K562 (cell line): ENCODE measurements at regions not wholly inside any gene's neighbourhood (a gene's known extent, or its start where the extent isn't known, plus 50 kb on each side); places are given as distances from the start of the nearest gene placed in this dataset.
"Not testable (repeated sequence)": the region's sequence is repeated elsewhere in the genome, so short reads cannot be mapped to it uniquely, and the experiment has no call there.

ENCODE experiments used
- ATAC-seq: fragments of 200-7000 bp; cut with Tn5 transposase; 3 replicates; pipeline ENCODE4 v1.9.1; 2020; ENCODE audit warnings: moderate library complexity
- BruUV-seq: library from RNA; stranded (reverse); fragments of 400-500 nt; replicated peaks from 2 replicates; lab custom pipeline; 2021; lab: Mats Ljungman, UMichigan
- CTCF ChIA-PET: fragments of 300-600 bp; formaldehyde crosslinking; extraction: SDS; loops from one replicate; lab custom pipeline; 2021; ENCODE audit warnings: low intra/inter-chr PET ratio; lab: Yijun Ruan, JAX
- POLR2A ChIA-PET: fragments of 300-600, 350-650 bp; sonication (Branson Sonifier 250); formaldehyde crosslinking; extraction: SDS; loops from one replicate; lab custom pipeline; 2021; ENCODE audit warnings: antibody characterized with exemption, inconsistent platforms; lab: Yijun Ruan, JAX
- DNase-seq, 4 experiments: peaks; one replicate each; pipeline versions ENCODE4 v3.0.0 to v3.0.0-alpha.2; 2011 to 2018; ENCODE audit warnings: low spot score in 3 of 4, mixed read lengths in 3 of 4; ENCODE audit errors: extremely low read depth in 1 of 4
- FAIRE-seq: peaks from 2 replicates; lab custom pipeline; 2011; peaks lifted over from hg19 to GRCh38; lab: Jason Lieb, UNC
- H2AFZ ChIP-seq: 2 replicates; pipeline ENCODE4 v1.6.0; 2011; ENCODE audit warnings: low read depth, low read length, control low read depth, inconsistent platforms
- H3K27ac ChIP-seq: fragments of 200-600 bp; 3 replicates; pipeline ENCODE4 v1.8.0; 2011; ENCODE audit warnings: low read depth, mild to moderate bottlenecking, control low read depth, inconsistent platforms, low read length, moderate library complexity, mixed read lengths; ENCODE audit errors: extremely low read depth
- H3K27me3 ChIP-seq, 2 experiments: fragments of 300-600 bp in 1 of 2; 2 replicates in 1 of 2; 3 replicates in 1 of 2; pipeline versions ENCODE4 v1.6.0 to v1.8.0; 2011; ENCODE audit warnings: inconsistent platforms in 2 of 2, low read length in 2 of 2, mild to moderate bottlenecking in 1 of 2, mixed read lengths in 1 of 2, moderate library complexity in 1 of 2; ENCODE audit not compliant: control insufficient read depth in 2 of 2, insufficient read depth in 2 of 2
- H3K36me3 ChIP-seq: fragments of 300-600 bp; 3 replicates; pipeline ENCODE4 v1.8.0; 2011; ENCODE audit warnings: mild to moderate bottlenecking, low read length, inconsistent platforms; ENCODE audit not compliant: control insufficient read depth, insufficient read depth
- H3K4me1 ChIP-seq, 2 experiments: fragments of 200-600 bp in 1 of 2; replicated peaks in 1 of 2; 2 replicates in 1 of 2; 3 replicates in 1 of 2; pipeline versions ENCODE4 v1.5.1 to v1.8.0; 2011; ENCODE audit warnings: inconsistent platforms in 2 of 2, low read length in 2 of 2, mild to moderate bottlenecking in 1 of 2, mixed read lengths in 1 of 2, moderate library complexity in 1 of 2; ENCODE audit not compliant: control insufficient read depth in 2 of 2, insufficient read depth in 2 of 2
- H3K4me2 ChIP-seq: 2 replicates; pipeline ENCODE4 v1.6.1; 2011; ENCODE audit warnings: low read length, control low read depth, inconsistent platforms, mixed read lengths; ENCODE audit not compliant: insufficient read depth
- H3K4me3 ChIP-seq: fragments of 200-600 bp; sonication (generic), shearing (Covaris generic); 2 replicates; pipeline ENCODE4 v1.5.1; 2016; ENCODE audit warnings: control low read depth, inconsistent platforms
- H3K79me2 ChIP-seq: fragments of 200-600 bp; 3 replicates; pipeline ENCODE4 v1.8.0; 2011; ENCODE audit warnings: low read length, inconsistent platforms; ENCODE audit not compliant: control insufficient read depth, insufficient read depth
- H3K9ac ChIP-seq, 2 experiments: 2 replicates each; pipeline versions ENCODE4 v1.6.0 to v1.6.1; 2011; ENCODE audit warnings: low read depth in 2 of 2, low read length in 2 of 2, control low read depth in 1 of 2, inconsistent platforms in 1 of 2, mild to moderate bottlenecking in 1 of 2, mixed read lengths in 1 of 2; ENCODE audit not compliant: insufficient read depth in 1 of 2
- H3K9me1 ChIP-seq: one replicate; pipeline ENCODE4 v1.6.0; 2011; ENCODE audit warnings: inconsistent platforms, mild to moderate bottlenecking, low read length, moderate library complexity; ENCODE audit not compliant: control insufficient read depth, insufficient read depth
- H3K9me3 ChIP-seq: replicated peaks from 2 replicates; pipeline ENCODE4 v1.5.1; 2011; ENCODE audit warnings: low read depth, low read length, inconsistent platforms; ENCODE audit not compliant: control insufficient read depth, insufficient read depth
- H4K20me1 ChIP-seq: replicated peaks from 2 replicates; pipeline ENCODE4 v1.6.1; 2011; ENCODE audit warnings: low read length, inconsistent platforms, mixed read lengths; ENCODE audit not compliant: control insufficient read depth, insufficient read depth
- FOXK2 ChIP-seq, 2 experiments: fragments of 450-650 bp; IDR thresholded peaks in 1 of 2; conservative IDR thresholded peaks in 1 of 2; 2 replicates each; pipeline ENCODE4 v1.6.1; 2016; ENCODE audit warnings: low read depth in 2 of 2, mild to moderate bottlenecking in 1 of 2
- MXI1 ChIP-seq: IDR thresholded peaks from 2 replicates; pipeline ENCODE4 v1.6.1; 2011; ENCODE audit warnings: low read depth, mild to moderate bottlenecking, improper control_type of control experiment, low read length
- NONO ChIP-seq, 2 experiments: fragments of 200-400 bp in 1 of 2; fragments of 450-650 bp in 1 of 2; formaldehyde crosslinking in 1 of 2; IDR thresholded peaks; 2 replicates each; pipeline ENCODE4 v1.6.1; 2017; ENCODE audit warnings: low read depth in 2 of 2, mild to moderate bottlenecking in 2 of 2, moderate library complexity in 2 of 2, low read length in 1 of 2
- WGBS: fragments of 100-300 bp; shearing (Covaris generic); methylation state at CpG from one replicate; pipeline ENCODE4 v1.1.6; 2016; ENCODE audit warnings: low coverage, mixed read lengths; ENCODE audit not compliant: insufficient coverage; ENCODE audit errors: missing lambda C conversion rate; 5-methylcytosine and 5-hydroxymethylcytosine counted together
- in situ Hi-C: fragments of 300-500 bp; cut with MboI; formaldehyde crosslinking; loops from 4 replicates; pipeline ENCODE4 v1.15.0; 2018; ENCODE audit warnings: inconsistent platforms, mixed read lengths
- intact Hi-C: fragments of 100-400 bp; cut with micrococcal nuclease; formaldehyde crosslinking; loops from 2 replicates; pipeline ENCODE4 v1.14.2; 2022

DNA sequence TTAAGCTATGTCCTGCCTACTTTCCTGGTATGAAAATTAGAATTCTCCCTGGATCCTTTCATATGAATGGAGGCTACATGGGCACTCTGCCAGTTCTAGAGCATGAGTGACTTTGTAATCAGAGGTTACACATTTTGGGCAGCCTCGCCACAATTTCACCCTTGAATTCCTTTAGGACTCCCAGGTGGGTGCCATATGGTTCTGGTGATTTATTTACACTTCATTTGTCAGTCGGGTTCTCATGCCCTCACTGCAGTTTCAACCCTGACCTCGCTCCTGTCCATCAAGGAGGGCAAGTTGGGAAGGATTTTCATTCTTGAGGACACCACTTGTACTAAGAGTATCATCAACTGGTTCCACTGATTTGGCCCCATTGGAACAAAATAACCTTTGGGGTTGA is 83.2 kb upstream of the ROPN1 start:
- H3K27me3 ChIP-seq, result peaks cover 0 to 12% of the 10 kb centered on the region in 2 experiments; a peak in 2 of 5 replicates
- H3K27ac ChIP-seq, in situ Hi-C loops, BruUV-seq, H3K4me2 ChIP-seq, H3K4me1 ChIP-seq, FAIRE-seq, H4K20me1 ChIP-seq, H3K36me3 ChIP-seq, DNase-seq, H3K4me3 ChIP-seq, H3K9me1 ChIP-seq, H3K79me2 ChIP-seq, H2AFZ ChIP-seq, ATAC-seq, CTCF ChIA-PET, H3K9ac ChIP-seq, H3K9me3 ChIP-seq: not testable (repeated sequence)
- 0% methylated on average over 2 of the region's 3 CpGs for WGBS
- POLR2A ChIA-PET, result interaction anchor here (0.6 to 1.2 kb wide), 2 partner anchors 20 to 104 kb away, joined by 3 read pairs; no protein-coding TSS in a partner anchor
- intact Hi-C loops, result loop anchor here (5.0 to 10.0 kb wide), 2 partner anchors 170 to 423 kb away; no protein-coding TSS in a partner anchor

GRCh38 chr3:124075753-124076152 is 83.8 kb upstream of the ROPN1 start:
- Histone ChIP-seq H2AFZ (no peak overlapping the region), H3K9ac (no peak overlapping the region), H3K9me3 (no peaks in the 10 kb centered on the region), H3K36me3 (no peaks in the 10 kb centered on the region), H3K9me1 (no peaks in the 10 kb centered on the region), H3K4me1 (no peaks in the 10 kb centered on the region), H3K27me3 (peaks cover 0 to 12% of the 10 kb centered on the region in 2 experiments; a peak in 2 of 5 replicates), H3K27ac (no peak overlapping the region), H4K20me1 (no peaks in the 10 kb centered on the region), H3K4me2 (no peak overlapping the region), H3K4me3 (no peak overlapping the region), H3K79me2 (no peaks in the 10 kb centered on the region)
- ChIA-PET CTCF (no interaction called here), POLR2A (no interaction called here)
- no peak for FAIRE-seq
- no TSS peak for BruUV-seq
- in situ Hi-C loops (no loop called here), intact Hi-C loops (loop anchor here (5.0 to 10.0 kb wide), 2 partner anchors 171 to 423 kb away; no protein-coding TSS in a partner anchor)
- DNase-seq, result no peak
- WGBS, result 4% methylated on average over 9 of the region's 9 CpGs
- no peak for ATAC-seq
- TF ChIP-seq NONO (IDR thresholded peaks at IDR 0.05; ENCODE audit: low read depth in 2 of 2, low read length in 1 of 2) (no peak), MXI1 (no peak), FOXK2 (conservative IDR thresholded peaks at IDR 0.05 in 1 of 2, IDR thresholded peaks at IDR 0.05 in 1 of 2; ENCODE audit: low read depth in 2 of 2) (no peak)
- TF ChIP-seq, all 486 proteins: peak for 0
